GM10248 (cell line): ENCODE measurements at regions not wholly inside any gene's neighbourhood (a gene's known extent, or its start where the extent isn't known, plus 50 kb on each side); places are given as distances from the start of the nearest gene placed in this dataset.

Source experiments
- CTCF ChIA-PET: fragments of 300-600 bp; sonication (Branson Sonifier 250); formaldehyde crosslinking; extraction: SDS; loops from one replicate; lab custom pipeline; 2021; ENCODE audit warnings: antibody characterized with exemption; lab: Yijun Ruan, JAX
- POLR2A ChIA-PET: fragments of 350-650 bp; sonication (Branson Sonifier 250); formaldehyde crosslinking; extraction: SDS; loops from one replicate; lab custom pipeline; 2020; ENCODE audit warnings: antibody characterized with exemption; lab: Yijun Ruan, JAX
- DNase-seq: peaks from one replicate; pipeline ENCODE4 v3.0.0; 2012; ENCODE audit errors: extremely low spot score
- TF ChIP-seq, protein P1 (sequence below): IDR thresholded peaks from 2 replicates; pipeline ENCODE4 v1.5.1; 2012; ENCODE audit warnings: mild to moderate bottlenecking, low read depth; ENCODE audit errors: extremely low read depth, missing control alignments, control extremely low read depth

GRCh38 chr9:16951502-16951901 lies 81.0 kb upstream of the BNC2 start:
- TF ChIP-seq, protein P1, sequence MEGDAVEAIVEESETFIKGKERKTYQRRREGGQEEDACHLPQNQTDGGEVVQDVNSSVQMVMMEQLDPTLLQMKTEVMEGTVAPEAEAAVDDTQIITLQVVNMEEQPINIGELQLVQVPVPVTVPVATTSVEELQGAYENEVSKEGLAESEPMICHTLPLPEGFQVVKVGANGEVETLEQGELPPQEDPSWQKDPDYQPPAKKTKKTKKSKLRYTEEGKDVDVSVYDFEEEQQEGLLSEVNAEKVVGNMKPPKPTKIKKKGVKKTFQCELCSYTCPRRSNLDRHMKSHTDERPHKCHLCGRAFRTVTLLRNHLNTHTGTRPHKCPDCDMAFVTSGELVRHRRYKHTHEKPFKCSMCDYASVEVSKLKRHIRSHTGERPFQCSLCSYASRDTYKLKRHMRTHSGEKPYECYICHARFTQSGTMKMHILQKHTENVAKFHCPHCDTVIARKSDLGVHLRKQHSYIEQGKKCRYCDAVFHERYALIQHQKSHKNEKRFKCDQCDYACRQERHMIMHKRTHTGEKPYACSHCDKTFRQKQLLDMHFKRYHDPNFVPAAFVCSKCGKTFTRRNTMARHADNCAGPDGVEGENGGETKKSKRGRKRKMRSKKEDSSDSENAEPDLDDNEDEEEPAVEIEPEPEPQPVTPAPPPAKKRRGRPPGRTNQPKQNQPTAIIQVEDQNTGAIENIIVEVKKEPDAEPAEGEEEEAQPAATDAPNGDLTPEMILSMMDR, result no peak

DNA sequence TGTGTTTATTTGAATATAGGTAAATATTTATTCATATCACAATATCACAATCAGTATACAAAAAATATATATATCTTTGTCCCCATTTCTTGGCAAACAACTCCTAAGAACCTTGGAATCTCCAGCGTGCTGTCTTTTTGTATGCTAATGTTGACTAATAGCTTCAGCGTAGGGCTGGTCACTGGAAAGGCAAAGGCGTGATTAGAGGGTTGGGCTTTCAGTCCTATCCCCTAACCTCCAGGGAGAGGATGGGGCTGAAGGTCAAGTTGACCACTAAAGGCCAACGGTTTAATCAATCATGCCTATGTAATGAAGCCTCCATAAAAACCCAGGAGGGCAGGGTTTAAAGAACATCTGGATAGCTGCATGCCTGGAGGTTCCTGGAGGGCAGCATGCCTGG lies 79.6 kb upstream of the BNC2 start:
- TF ChIP-seq, protein P1, result no peak
- POLR2A ChIA-PET, result no interaction called here
- CTCF ChIA-PET, result no interaction called here
- no peak for DNase-seq

More at GRCh38 chr9:16951502-16951901, 81.0 kb upstream of the BNC2 start:
- POLR2A ChIA-PET, result no interaction called here
- CTCF ChIA-PET, result no interaction called here
- DNase-seq, result no peak

DNA sequence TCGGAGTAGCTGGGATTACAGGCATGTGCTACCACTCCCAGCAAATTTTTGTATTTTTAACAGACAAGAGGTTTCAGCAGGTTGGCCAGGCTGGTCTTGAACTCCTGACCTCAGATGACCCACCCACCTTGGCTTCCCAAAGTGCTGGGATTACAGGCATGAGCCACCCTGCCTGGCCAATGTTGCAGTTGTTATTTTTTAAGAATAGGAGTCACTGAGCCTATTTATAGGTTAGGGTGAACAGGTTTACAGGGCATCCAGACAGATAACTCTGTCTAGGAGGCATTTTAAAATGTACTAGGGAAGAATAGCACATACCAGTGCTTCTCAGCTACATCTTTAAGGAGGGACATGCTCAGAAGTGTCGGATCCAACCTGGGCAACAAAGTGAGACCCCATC lies 60.1 kb upstream of the BNC2 start:
- ChIA-PET POLR2A (no interaction called here), CTCF (interaction anchor here (0.7 kb wide), 1 partner anchor 914 kb away, joined by 3 read pairs; no protein-coding TSS in a partner anchor)
- DNase-seq, result no peak
- TF ChIP-seq, protein P1, result no peak

DNA sequence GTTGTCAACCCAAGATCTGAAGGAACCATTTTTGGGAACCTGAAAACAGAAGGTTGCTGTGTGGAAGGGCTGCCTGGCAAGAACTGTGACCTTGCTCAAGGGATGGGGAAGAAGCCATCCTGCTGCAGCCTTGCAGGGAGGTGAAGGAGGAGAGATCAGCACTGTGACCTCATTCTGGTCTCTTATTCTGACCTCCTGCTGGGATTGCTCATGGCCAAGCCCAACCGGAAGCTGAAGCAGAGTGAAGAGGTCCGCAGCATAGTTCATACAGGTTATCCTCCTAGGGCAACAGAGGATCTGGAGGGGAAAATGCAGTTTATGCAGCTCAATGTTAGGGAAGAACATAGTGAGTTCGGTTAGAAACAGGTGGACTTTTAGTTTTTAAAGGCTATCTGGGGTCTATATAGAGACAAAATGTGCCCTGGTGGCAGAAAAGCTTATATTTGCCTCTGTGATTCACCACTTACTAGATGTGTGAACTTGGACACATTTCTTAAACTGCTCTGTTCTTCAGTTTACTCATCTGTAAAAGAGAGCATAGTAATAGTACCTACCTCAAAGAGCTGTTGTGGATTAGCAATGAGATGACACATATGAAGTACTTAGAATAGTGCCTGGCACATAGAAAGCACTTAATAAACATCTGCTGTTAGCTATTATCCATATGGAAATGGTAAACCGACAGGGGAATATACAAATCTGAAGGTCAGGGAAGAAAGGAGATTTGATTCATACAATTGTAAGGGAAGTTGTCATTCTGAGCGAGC lies 57.9 kb upstream of the BNC2 start:
- ChIA-PET POLR2A (no interaction called here), CTCF (no interaction called here)
- no peak for DNase-seq
- TF ChIP-seq, protein P1, result no peak

- ChIA-PET CTCF (no interaction called here), POLR2A (no interaction called here)
- DNase-seq, result no peak
- TF ChIP-seq, protein P1, result no peak
Measured at GRCh38 chr9:16925426-16925825, 55.0 kb upstream of the BNC2 start.

- ChIA-PET CTCF (no interaction called here), POLR2A (no interaction called here)
- DNase-seq, result no peak
- TF ChIP-seq, protein P1, result no peak
Measured at GRCh38 chr9:16924311-16924915, 53.9 kb upstream of the BNC2 start.
